ENCODE measurements at regions not wholly inside any gene's neighbourhood (a gene's known extent, or its start where the extent isn't known, plus 50 kb on each side); places are given as distances from the start of the nearest gene placed in this dataset.

- Histone ChIP-seq H3K36me3 (no peaks in the 10 kb centered on the region), H3K27me3 (no peaks in the 10 kb centered on the region), H3K27ac (replicated peaks in 1 of 4) (no peak overlapping the region), H3K4me3 (no peak overlapping the region), H3K9me3 (no peaks in the 10 kb centered on the region), H3K4me1 (no peaks in the 10 kb centered on the region)
- TF ChIP-seq POLR2A (IDR thresholded peaks at IDR 0.05; ENCODE audit: low read depth) (no peak), EP300 (IDR thresholded peaks at IDR 0.05) (no peak), POLR2AphosphoS5 (IDR thresholded peaks at IDR 0.05) (no peak)
- TF ChIP-seq, protein P1, sequence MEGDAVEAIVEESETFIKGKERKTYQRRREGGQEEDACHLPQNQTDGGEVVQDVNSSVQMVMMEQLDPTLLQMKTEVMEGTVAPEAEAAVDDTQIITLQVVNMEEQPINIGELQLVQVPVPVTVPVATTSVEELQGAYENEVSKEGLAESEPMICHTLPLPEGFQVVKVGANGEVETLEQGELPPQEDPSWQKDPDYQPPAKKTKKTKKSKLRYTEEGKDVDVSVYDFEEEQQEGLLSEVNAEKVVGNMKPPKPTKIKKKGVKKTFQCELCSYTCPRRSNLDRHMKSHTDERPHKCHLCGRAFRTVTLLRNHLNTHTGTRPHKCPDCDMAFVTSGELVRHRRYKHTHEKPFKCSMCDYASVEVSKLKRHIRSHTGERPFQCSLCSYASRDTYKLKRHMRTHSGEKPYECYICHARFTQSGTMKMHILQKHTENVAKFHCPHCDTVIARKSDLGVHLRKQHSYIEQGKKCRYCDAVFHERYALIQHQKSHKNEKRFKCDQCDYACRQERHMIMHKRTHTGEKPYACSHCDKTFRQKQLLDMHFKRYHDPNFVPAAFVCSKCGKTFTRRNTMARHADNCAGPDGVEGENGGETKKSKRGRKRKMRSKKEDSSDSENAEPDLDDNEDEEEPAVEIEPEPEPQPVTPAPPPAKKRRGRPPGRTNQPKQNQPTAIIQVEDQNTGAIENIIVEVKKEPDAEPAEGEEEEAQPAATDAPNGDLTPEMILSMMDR (IDR thresholded peaks at IDR 0.05): no peak
- no peak for DNase-seq (ENCODE audit: extremely low spot score)
- intact Hi-C loops (cut with DNase I): loop anchor here (5.0 kb wide), 1 partner anchor 416 kb away; no protein-coding TSS in a partner anchor
- 73% methylated on average over 3 of the region's 3 CpGs for WGBS
Observed at GRCh38 chr2:56133441-56133840, 50.3 kb upstream of the CCDC85A start.

DNA sequence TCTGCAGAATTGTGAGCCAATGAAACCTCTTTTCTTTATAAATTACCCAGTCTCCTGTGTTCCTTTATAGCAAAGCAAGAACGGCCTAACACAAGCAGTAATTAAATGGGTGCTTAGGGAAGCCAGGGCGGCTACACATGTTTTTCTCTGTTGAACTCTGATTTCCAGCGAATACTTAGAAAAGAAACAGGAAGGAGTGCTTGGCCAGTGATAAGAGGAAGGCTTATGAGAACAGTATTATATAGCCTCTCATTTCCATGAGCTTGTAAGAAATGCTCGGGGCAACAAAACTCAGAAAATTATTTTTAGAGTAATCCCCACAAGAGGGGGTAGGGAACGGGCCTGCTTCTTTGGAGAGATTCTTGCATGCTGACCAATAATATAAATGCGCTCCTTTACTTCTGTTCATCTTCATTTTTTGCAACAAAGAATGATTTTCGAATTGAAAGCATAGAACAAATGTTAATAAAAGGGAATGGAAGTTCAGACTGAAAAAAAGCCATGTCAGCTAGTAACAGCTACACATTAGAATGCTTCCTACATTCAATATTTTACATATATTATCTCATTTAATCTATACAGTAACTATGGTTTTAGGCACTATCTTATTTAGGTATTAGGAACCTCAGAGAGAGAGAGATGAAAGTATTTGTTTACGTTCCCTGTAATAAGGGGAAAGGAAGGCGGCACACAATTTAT lies 49.7 kb upstream of the CCDC85A start:
- no peaks in the 10 kb centered on the region for H3K27me3 ChIP-seq
- H3K4me3 ChIP-seq: no peak overlapping the region
- WGBS: 59% methylated on average over 9 of the region's 9 CpGs
- no peaks in the 10 kb centered on the region for H3K9me3 ChIP-seq
- H3K4me1 ChIP-seq: no peaks in the 10 kb centered on the region
- no peak overlapping the region for H3K27ac ChIP-seq (replicated peaks in 1 of 4)
- H3K36me3 ChIP-seq: no peaks in the 10 kb centered on the region
- intact Hi-C loops (cut with DNase I): loop anchor here (5.0 kb wide), 1 partner anchor 417 kb away; no protein-coding TSS in a partner anchor
- DNase-seq (ENCODE audit: extremely low spot score): no peak
- TF ChIP-seq EP300 (IDR thresholded peaks at IDR 0.05): no peak
- TF ChIP-seq, protein P1 (IDR thresholded peaks at IDR 0.05): no peak
- TF ChIP-seq POLR2AphosphoS5 (IDR thresholded peaks at IDR 0.05): no peak
- TF ChIP-seq POLR2A (IDR thresholded peaks at IDR 0.05; ENCODE audit: low read depth): no peak

Small RNA genes in the stretch of these regions (small RNA-seq; reads per million reads assigned to genes)
- gene MIR216A (0 to 0.19 (median 0) reads per million in 3 donors), gene MIR216B (0 reads per million in 3 donors), gene MIR217 (0 reads per million in 3 donors)
